ENCODE measurements at regions not wholly inside any gene's neighbourhood (a gene's known extent, or its start where the extent isn't known, plus 50 kb on each side); places are given as distances from the start of the nearest gene placed in this dataset.

DNA sequence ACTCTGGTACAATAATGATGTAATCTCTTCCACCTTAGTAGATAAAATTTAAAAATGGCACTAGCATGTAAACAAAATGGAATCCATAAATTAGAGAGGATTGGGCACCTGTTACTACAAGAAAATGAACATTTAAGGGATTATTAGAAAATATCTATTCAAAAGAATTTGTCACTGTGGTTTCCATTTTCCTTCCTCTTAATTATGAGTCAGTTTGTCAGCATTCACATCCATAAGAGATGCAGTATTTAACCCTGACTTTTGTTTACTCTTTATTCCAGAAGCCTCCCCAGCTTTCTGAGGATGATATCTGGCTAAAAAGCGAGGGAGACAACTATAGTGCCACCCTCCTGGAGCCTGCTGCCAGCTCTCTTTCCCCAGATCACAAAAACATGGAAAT lies 72.1 kb downstream of the C9orf152 start:
- TF ChIP-seq EZH2 (IDR thresholded peaks at IDR 0.05) (no peak), POLR2AphosphoS5 (IDR thresholded peaks at IDR 0.05; ENCODE audit: borderline replicate concordance, low read depth, low read length) (no peak)
